CD1c-positive myeloid dendritic cell (primary cell): ENCODE measurements at regions not wholly inside any gene's neighbourhood (a gene's known extent, or its start where the extent isn't known, plus 50 kb on each side); places are given as distances from the start of the nearest gene placed in this dataset.
"Not testable (repeated sequence)": the region's sequence is repeated elsewhere in the genome, so short reads cannot be mapped to it uniquely, and the experiment has no call there.

Experiments used
- DNase-seq: peaks from one replicate; pipeline ENCODE4 v3.0.0-alpha.2; 2016; ENCODE audit errors: extremely low spot score

- not testable (repeated sequence) for DNase-seq
These were observed 180.5 kb downstream of the SPDYE17 start for GRCh38 chr7:76851617-76852016.

GRCh38 chr7:76849887-76850563, 182.1 kb downstream of the SPDYE17 start:
- not testable (repeated sequence) for DNase-seq

- DNase-seq, result not testable (repeated sequence)
These were observed 192.3 kb downstream of the SPDYE17 start for GRCh38 chr7:76839879-76840278.

- not testable (repeated sequence) for DNase-seq
These were observed 192.9 kb downstream of the SPDYE17 start for GRCh38 chr7:76839214-76839613.

GRCh38 chr7:76838357-76838756, 193.8 kb downstream of the SPDYE17 start:
- not testable (repeated sequence) for DNase-seq

- DNase-seq, result not testable (repeated sequence)
These were observed 202.2 kb upstream of the POMZP3 start for GRCh38 chr7:76829233-76829632.

- not testable (repeated sequence) for DNase-seq
These were observed 199.1 kb upstream of the POMZP3 start for GRCh38 chr7:76826181-76826580.

- not testable (repeated sequence) for DNase-seq
These were observed 182.8 kb upstream of the POMZP3 start for GRCh38 chr7:76809856-76810255.

- not testable (repeated sequence) for DNase-seq
These were observed 180.6 kb upstream of the POMZP3 start for GRCh38 chr7:76807588-76808100.

GRCh38 chr7:76806460-76806859, 179.4 kb upstream of the POMZP3 start:
- not testable (repeated sequence) for DNase-seq

- not testable (repeated sequence) for DNase-seq
These were observed 178.9 kb upstream of the POMZP3 start for GRCh38 chr7:76806010-76806409.

GRCh38 chr7:76805262-76805661, 178.2 kb upstream of the POMZP3 start:
- not testable (repeated sequence) for DNase-seq

- DNase-seq, result not testable (repeated sequence)
These were observed 170.6 kb upstream of the POMZP3 start for GRCh38 chr7:76797639-76798038.

GRCh38 chr7:76780693-76781092, 153.6 kb upstream of the POMZP3 start:
- DNase-seq, result not testable (repeated sequence)

GRCh38 chr7:76774279-76774678, 147.2 kb upstream of the POMZP3 start:
- not testable (repeated sequence) for DNase-seq

- DNase-seq, result not testable (repeated sequence)
These were observed 144.9 kb upstream of the POMZP3 start for GRCh38 chr7:76771980-76772379.

GRCh38 chr7:76763977-76764376, 136.9 kb upstream of the POMZP3 start:
- not testable (repeated sequence) for DNase-seq

GRCh38 chr7:76760546-76761220, 133.6 kb upstream of the POMZP3 start:
- not testable (repeated sequence) for DNase-seq

- not testable (repeated sequence) for DNase-seq
These were observed 112.5 kb upstream of the POMZP3 start for GRCh38 chr7:76739538-76739937.

GRCh38 chr7:76736724-76737123, 109.6 kb upstream of the POMZP3 start:
- DNase-seq, result not testable (repeated sequence)

GRCh38 chr7:76736091-76736490, 109.0 kb upstream of the POMZP3 start:
- not testable (repeated sequence) for DNase-seq

GRCh38 chr7:76735668-76736067, 108.6 kb upstream of the POMZP3 start:
- DNase-seq, result not testable (repeated sequence)

GRCh38 chr7:76728571-76728974, 101.5 kb upstream of the POMZP3 start:
- not testable (repeated sequence) for DNase-seq
